SU-DHL-6 (cell line): ENCODE measurements at regions not wholly inside any gene's neighbourhood (a gene's known extent, or its start where the extent isn't known, plus 50 kb on each side); places are given as distances from the start of the nearest gene placed in this dataset.

Experiments used
- EZH2phosphoT487 ChIP-seq: fragments of 200-600 bp; sonication (generic), shearing (Covaris generic); conservative IDR thresholded peaks from 2 replicates; pipeline ENCODE4 v1.6.1; 2018; ENCODE audit warnings: mild to moderate bottlenecking, antibody characterized with exemption, low read length, moderate library complexity, mixed read lengths
- TF ChIP-seq, protein P1 (sequence below): fragments of 200-600 bp; sonication (generic); IDR thresholded peaks from one replicate; pipeline ENCODE4 v1.5.1; 2017; ENCODE audit warnings: antibody characterized with exemption, mild to moderate bottlenecking, low read length, moderate library complexity; ENCODE audit not compliant: insufficient read depth, poor library complexity, severe bottlenecking

DNA sequence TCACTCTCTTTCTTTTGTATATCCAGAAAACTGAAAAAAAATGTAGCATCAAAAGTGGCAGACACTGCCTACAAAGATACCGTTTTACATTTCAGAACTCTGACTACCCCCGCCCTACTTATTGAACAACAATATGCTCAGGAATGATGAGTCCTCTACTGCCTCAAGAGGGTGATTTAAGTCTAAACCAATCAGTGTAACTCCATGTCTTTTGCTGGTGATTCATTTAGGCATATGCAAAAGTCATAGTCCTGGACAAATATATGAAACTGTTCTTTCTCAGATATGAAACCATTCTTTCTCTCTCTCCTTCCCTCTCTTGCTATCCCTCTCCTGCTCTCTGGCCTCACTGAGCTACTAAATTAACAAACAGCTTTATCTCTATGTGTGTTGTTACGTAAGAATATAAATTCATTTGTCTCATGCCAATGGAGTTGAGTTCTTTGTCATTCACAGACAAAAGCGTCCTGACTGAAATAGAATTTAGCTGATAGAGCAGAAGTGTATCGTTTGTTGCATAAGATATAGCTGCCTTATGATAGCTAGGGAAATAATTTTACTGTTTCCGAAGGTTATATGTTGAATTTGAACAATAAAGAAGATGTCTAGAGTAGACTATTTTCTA is 133.7 kb upstream of the OSTN start:
- TF ChIP-seq, protein P1, sequence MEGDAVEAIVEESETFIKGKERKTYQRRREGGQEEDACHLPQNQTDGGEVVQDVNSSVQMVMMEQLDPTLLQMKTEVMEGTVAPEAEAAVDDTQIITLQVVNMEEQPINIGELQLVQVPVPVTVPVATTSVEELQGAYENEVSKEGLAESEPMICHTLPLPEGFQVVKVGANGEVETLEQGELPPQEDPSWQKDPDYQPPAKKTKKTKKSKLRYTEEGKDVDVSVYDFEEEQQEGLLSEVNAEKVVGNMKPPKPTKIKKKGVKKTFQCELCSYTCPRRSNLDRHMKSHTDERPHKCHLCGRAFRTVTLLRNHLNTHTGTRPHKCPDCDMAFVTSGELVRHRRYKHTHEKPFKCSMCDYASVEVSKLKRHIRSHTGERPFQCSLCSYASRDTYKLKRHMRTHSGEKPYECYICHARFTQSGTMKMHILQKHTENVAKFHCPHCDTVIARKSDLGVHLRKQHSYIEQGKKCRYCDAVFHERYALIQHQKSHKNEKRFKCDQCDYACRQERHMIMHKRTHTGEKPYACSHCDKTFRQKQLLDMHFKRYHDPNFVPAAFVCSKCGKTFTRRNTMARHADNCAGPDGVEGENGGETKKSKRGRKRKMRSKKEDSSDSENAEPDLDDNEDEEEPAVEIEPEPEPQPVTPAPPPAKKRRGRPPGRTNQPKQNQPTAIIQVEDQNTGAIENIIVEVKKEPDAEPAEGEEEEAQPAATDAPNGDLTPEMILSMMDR: no peak
- no peak for TF ChIP-seq EZH2phosphoT487
